IMR-90 (cell line): ENCODE measurements at regions not wholly inside any gene's neighbourhood (a gene's known extent, or its start where the extent isn't known, plus 50 kb on each side); places are given as distances from the start of the nearest gene placed in this dataset.

ENCODE experiments used
- ATAC-seq: fragments of 200-7000 bp; cut with Tn5 transposase; 2 replicates; pipeline ENCODE4 v1.9.1; 2020; ENCODE audit warnings: low read depth, mild to moderate bottlenecking, moderate library complexity
- BruUV-seq: library from RNA; stranded (reverse); fragments of 400-500 nt; replicated peaks from 2 replicates; lab custom pipeline; 2021; lab: Mats Ljungman, UMichigan
- CTCF ChIA-PET: fragments of 300-600 bp; formaldehyde crosslinking; extraction: SDS; loops from one replicate; lab custom pipeline; 2021; ENCODE audit warnings: antibody characterized with exemption; lab: Yijun Ruan, JAX
- POLR2A ChIA-PET: fragments of 300-600 bp; sonication (Branson Sonifier 250); formaldehyde crosslinking; loops from one replicate; lab custom pipeline; 2022; ENCODE audit warnings: antibody characterized with exemption; ENCODE audit not compliant: unreplicated experiment; lab: Charles Lee
- DNase-seq: peaks from one replicate; pipeline ENCODE4 v3.0.0; 2013
- H2AFZ ChIP-seq: replicated peaks from 2 replicates; pipeline ENCODE3; 2013; ENCODE audit warnings: low read length, mild to moderate bottlenecking; ENCODE audit not compliant: poor library complexity
- H2AK5ac ChIP-seq: 2 replicates; pipeline ENCODE4 v1.6.1; 2013; ENCODE audit warnings: low read depth, low read length, inconsistent platforms
- H2AK9ac ChIP-seq: replicated peaks from 2 replicates; pipeline ENCODE3; 2013; ENCODE audit warnings: mild to moderate bottlenecking, low read depth, low read length, moderate library complexity; ENCODE audit not compliant: poor library complexity
- H2BK120ac ChIP-seq: 2 replicates; pipeline ENCODE4 v1.6.1; 2013; ENCODE audit warnings: low read depth, low read length, inconsistent platforms
- H2BK15ac ChIP-seq: 3 replicates; pipeline ENCODE4 v1.6.1; 2013; ENCODE audit warnings: low read depth, low read length, inconsistent platforms
- H2BK20ac ChIP-seq: 2 replicates; pipeline ENCODE4 v1.6.1; 2013; ENCODE audit warnings: low read depth, mild to moderate bottlenecking, inconsistent platforms, low read length, moderate library complexity
- H2BK5ac ChIP-seq: 2 replicates; pipeline ENCODE4 v1.6.1; 2013; ENCODE audit warnings: mild to moderate bottlenecking, low read depth, low read length, inconsistent platforms; ENCODE audit not compliant: poor library complexity, severe bottlenecking
- H3K14ac ChIP-seq: replicated peaks from 2 replicates; pipeline ENCODE4 v1.6.1; 2013; ENCODE audit warnings: low read depth, low read length, inconsistent platforms
- H3K18ac ChIP-seq: 2 replicates; pipeline ENCODE4 v1.6.1; 2013; ENCODE audit warnings: low read depth, low read length, control low read depth
- H3K23ac ChIP-seq: 2 replicates; pipeline ENCODE4 v1.6.1; 2013; ENCODE audit warnings: low read depth, low read length, inconsistent platforms
- H3K27ac ChIP-seq: 2 replicates; pipeline ENCODE4 v1.5.1; 2013; ENCODE audit warnings: mild to moderate bottlenecking, control low read depth, low read length; ENCODE audit not compliant: insufficient read depth
- H3K27me3 ChIP-seq: 2 replicates; pipeline ENCODE4 v1.6.1; 2013; ENCODE audit warnings: low read length; ENCODE audit not compliant: control insufficient read depth, insufficient read depth
- H3K36me3 ChIP-seq: 2 replicates; pipeline ENCODE4 v1.6.1; 2013; ENCODE audit warnings: low read length, mixed read lengths; ENCODE audit not compliant: control insufficient read depth, insufficient read depth
- H3K4ac ChIP-seq: 2 replicates; pipeline ENCODE4 v1.6.1; 2013; ENCODE audit warnings: low read depth, low read length, inconsistent platforms
- H3K4me1 ChIP-seq: 2 replicates; pipeline ENCODE4 v1.6.1; 2013; ENCODE audit warnings: low read length, mixed read lengths; ENCODE audit not compliant: control insufficient read depth, insufficient read depth
- H3K4me2 ChIP-seq: 2 replicates; pipeline ENCODE4 v1.6.1; 2013; ENCODE audit warnings: low read depth, mild to moderate bottlenecking, control low read depth, low read length, moderate library complexity
- H3K4me3 ChIP-seq: 2 replicates; pipeline ENCODE4 v1.5.1; 2013; ENCODE audit warnings: low read depth, mild to moderate bottlenecking, control low read depth, low read length, moderate library complexity; ENCODE audit not compliant: insufficient read depth
- H3K56ac ChIP-seq: 2 replicates; pipeline ENCODE4 v1.6.1; 2013; ENCODE audit warnings: low read length, inconsistent platforms; ENCODE audit not compliant: insufficient read depth; ENCODE audit errors: extremely low read depth
- H3K79me1 ChIP-seq, 2 experiments: 2 replicates each; pipeline ENCODE4 v1.6.1; 2013; ENCODE audit warnings: low read length in 2 of 2, inconsistent platforms in 1 of 2, low read depth in 1 of 2
- H3K9ac ChIP-seq: 2 replicates; pipeline ENCODE4 v1.6.1; 2013; ENCODE audit warnings: low read depth, low read length, control low read depth
- H3K9me1 ChIP-seq: 2 replicates; pipeline ENCODE4 v1.6.1; 2013; ENCODE audit warnings: low read length, inconsistent platforms; ENCODE audit not compliant: insufficient read depth
- H3K9me3 ChIP-seq: 2 replicates; pipeline ENCODE4 v1.6.1; 2013; ENCODE audit warnings: low read length; ENCODE audit not compliant: control insufficient read depth, insufficient read depth
- H4K20me1 ChIP-seq: 2 replicates; pipeline ENCODE4 v1.6.1; 2013; ENCODE audit warnings: low read length, inconsistent platforms; ENCODE audit not compliant: insufficient read depth
- H4K5ac ChIP-seq: 2 replicates; pipeline ENCODE4 v1.6.1; 2013; ENCODE audit warnings: mild to moderate bottlenecking, low read depth, low read length, control low read depth
- H4K8ac ChIP-seq, 2 experiments: 2 replicates each; pipeline ENCODE4 v1.6.1; 2013; ENCODE audit warnings: low read depth in 2 of 2, low read length in 2 of 2, control low read depth in 1 of 2, inconsistent platforms in 1 of 2
- H4K91ac ChIP-seq: 2 replicates; pipeline ENCODE4 v1.6.1; 2013; ENCODE audit warnings: low read depth, low read length, inconsistent platforms; ENCODE audit not compliant: insufficient read depth
- BHLHE40 ChIP-seq: fragments of 150-350 bp; IDR thresholded peaks from 2 replicates; pipeline ENCODE4 v1.6.1; 2016; ENCODE audit warnings: mild to moderate bottlenecking, low read depth, low read length
- CEBPB ChIP-seq: IDR thresholded peaks from 2 replicates; pipeline ENCODE4 v1.6.1; 2012; ENCODE audit warnings: low read depth, low read length, improper control_type of control experiment
- CHD1 ChIP-seq: IDR thresholded peaks from 2 replicates; pipeline ENCODE4 v1.6.1; 2012; ENCODE audit warnings: low read depth, low read length, improper control_type of control experiment
- FOS ChIP-seq: fragments of 150-350 bp; IDR thresholded peaks from 2 replicates; pipeline ENCODE4 v1.6.1; 2016; ENCODE audit warnings: low read depth, low read length
- MAFK ChIP-seq: IDR thresholded peaks from 2 replicates; pipeline ENCODE4 v1.6.1; 2012; ENCODE audit warnings: low read depth, low read length, improper control_type of control experiment
- MAZ ChIP-seq: IDR thresholded peaks from 2 replicates; pipeline ENCODE4 v1.6.1; 2012; ENCODE audit warnings: low read depth, mild to moderate bottlenecking, low read length, improper control_type of control experiment, moderate library complexity, borderline replicate concordance
- MXI1 ChIP-seq: IDR thresholded peaks from 2 replicates; pipeline ENCODE4 v1.6.1; 2012; ENCODE audit warnings: low read depth, mild to moderate bottlenecking, low read length, moderate library complexity, borderline replicate concordance
- NFE2L2 ChIP-seq: fragments of 150-350 bp; IDR thresholded peaks from 2 replicates; pipeline ENCODE4 v1.6.1; 2016; ENCODE audit warnings: low read depth, mild to moderate bottlenecking, low read length
- POLR2A ChIP-seq: IDR thresholded peaks from 2 replicates; pipeline ENCODE4 v1.6.1; 2012; ENCODE audit warnings: mild to moderate bottlenecking, low read depth, low read length
- RAD21 ChIP-seq: IDR thresholded peaks from 2 replicates; pipeline ENCODE4 v1.6.1; 2012; ENCODE audit warnings: low read length, improper control_type of control experiment
- RCOR1 ChIP-seq: IDR thresholded peaks from 2 replicates; pipeline ENCODE4 v1.6.1; 2012; ENCODE audit warnings: mild to moderate bottlenecking, low read length, improper control_type of control experiment; ENCODE audit not compliant: insufficient replicate concordance
- RFX5 ChIP-seq: IDR thresholded peaks from 2 replicates; pipeline ENCODE4 v1.8.0; 2012; ENCODE audit warnings: low read depth, mild to moderate bottlenecking, low read length, moderate library complexity
- SMC3 ChIP-seq: fragments of 150-350 bp; IDR thresholded peaks from 2 replicates; pipeline ENCODE4 v1.6.1; 2016; ENCODE audit warnings: low read depth, mild to moderate bottlenecking, antibody characterized with exemption, low read length, moderate library complexity
- WGBS, 2 experiments: methylation state at CpG; one replicate each; pipeline versions ENCODE4 v1.1.5 to v1.1.7; 2013; ENCODE audit warnings: missing lambda C conversion rate in 2 of 2; ENCODE audit not compliant: insufficient read length in 1 of 2; ENCODE audit errors: extremely low coverage in 2 of 2; 5-methylcytosine and 5-hydroxymethylcytosine counted together
- dilution Hi-C: fragments of 300-500 bp; cut with HindIII; formaldehyde crosslinking; loops from one replicate; pipeline ENCODE4 v1.14.3; 2018; ENCODE audit warnings: low sequenced_read_pairs; ENCODE audit not compliant: unreplicated experiment
- in situ Hi-C: fragments of 300-500 bp; cut with MboI; formaldehyde crosslinking; loops from 3 replicates; pipeline ENCODE4 v1.14.3; 2019; ENCODE audit warnings: low sequenced_read_pairs, inconsistent platforms, mixed read lengths
- intact Hi-C: fragments of 100-400 bp; cut with micrococcal nuclease; formaldehyde crosslinking; loops from 2 replicates; pipeline ENCODE4 v1.10.0; 2022
- TF ChIP-seq, protein P1 (sequence below): fragments of 150-350 bp; IDR thresholded peaks from 2 replicates; pipeline ENCODE4 v1.6.1; 2016; ENCODE audit warnings: low read depth, mild to moderate bottlenecking, low read length, moderate library complexity, borderline replicate concordance
- TF ChIP-seq, protein P2 (sequence below): fragments of 150-350 bp; IDR thresholded peaks from 2 replicates; pipeline ENCODE4 v1.6.1; 2017; ENCODE audit warnings: mild to moderate bottlenecking, antibody characterized with exemption, low read length, low read depth
- TF ChIP-seq, protein P3 (sequence below): conservative IDR thresholded peaks from 2 replicates; pipeline ENCODE4 v1.5.1; 2012; ENCODE audit warnings: mild to moderate bottlenecking, low read depth, low read length, improper control_type of control experiment

DNA sequence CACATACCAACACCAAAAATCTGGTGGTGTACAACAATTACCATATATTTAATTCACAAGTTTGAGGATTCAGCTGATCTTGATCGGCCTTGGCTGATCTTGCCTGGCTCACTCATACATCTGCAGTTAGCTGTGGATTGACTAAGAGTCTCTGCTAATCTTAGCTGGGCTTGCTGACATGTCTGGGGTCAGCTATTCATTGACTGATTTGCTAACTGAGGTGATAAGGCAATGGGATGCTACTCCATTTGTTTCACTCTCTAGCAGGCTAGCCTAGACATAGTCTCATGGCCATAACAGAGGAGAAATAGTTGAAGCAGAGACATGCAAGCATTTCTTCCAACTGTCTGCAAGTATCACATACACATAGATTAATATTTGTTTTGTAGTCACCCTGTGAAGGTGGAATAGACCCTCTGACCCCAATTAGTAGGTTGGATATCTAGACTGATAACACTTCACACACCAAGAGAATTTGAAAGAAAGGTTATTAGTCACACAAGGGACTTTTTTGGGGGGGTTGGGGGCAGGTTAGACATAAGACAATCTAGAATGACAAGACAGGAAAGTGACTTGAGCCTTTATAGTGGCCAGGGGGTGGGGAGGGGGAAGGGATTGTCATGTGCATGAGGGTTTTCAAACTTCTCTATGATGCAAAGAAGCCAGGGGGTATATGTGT, 142.3 kb downstream of the BARHL2 start:
- no peaks in the 10 kb centered on the region for H3K36me3 ChIP-seq
- H3K4me1 ChIP-seq, result no peaks in the 10 kb centered on the region
- no peak overlapping the region for H2BK15ac ChIP-seq
- intact Hi-C loops (no loop called here), in situ Hi-C loops (loop anchor here (25.0 kb wide), 1 partner anchor 387 kb away; no protein-coding TSS in a partner anchor), dilution Hi-C loops (no loop called here)
- no peak overlapping the region for H3K4me2 ChIP-seq
- no peaks in the 10 kb centered on the region for H3K9me3 ChIP-seq
- H3K79me1 ChIP-seq, result no peaks in the 10 kb centered on the region
- H3K23ac ChIP-seq, result no peak overlapping the region
- no peak overlapping the region for H3K9ac ChIP-seq
- no peaks in the 10 kb centered on the region; the same call in 1 of the 2 replicates for H3K9me1 ChIP-seq
- H3K4me3 ChIP-seq, result no peak overlapping the region
- no peak overlapping the region for H3K4ac ChIP-seq
- no peak overlapping the region for H2BK120ac ChIP-seq
- H3K56ac ChIP-seq, result no peak overlapping the region
- DNase-seq (no peak), ATAC-seq (no peak)
- TF ChIP-seq SMC3, result no peak
- TF ChIP-seq CEBPB, result no peak
- TF ChIP-seq, protein P1, sequence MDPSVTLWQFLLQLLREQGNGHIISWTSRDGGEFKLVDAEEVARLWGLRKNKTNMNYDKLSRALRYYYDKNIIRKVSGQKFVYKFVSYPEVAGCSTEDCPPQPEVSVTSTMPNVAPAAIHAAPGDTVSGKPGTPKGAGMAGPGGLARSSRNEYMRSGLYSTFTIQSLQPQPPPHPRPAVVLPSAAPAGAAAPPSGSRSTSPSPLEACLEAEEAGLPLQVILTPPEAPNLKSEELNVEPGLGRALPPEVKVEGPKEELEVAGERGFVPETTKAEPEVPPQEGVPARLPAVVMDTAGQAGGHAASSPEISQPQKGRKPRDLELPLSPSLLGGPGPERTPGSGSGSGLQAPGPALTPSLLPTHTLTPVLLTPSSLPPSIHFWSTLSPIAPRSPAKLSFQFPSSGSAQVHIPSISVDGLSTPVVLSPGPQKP, result no peak
- TF ChIP-seq MXI1, result no peak
- no peak for TF ChIP-seq MAFK
- no peak for TF ChIP-seq CHD1
- no peak for TF ChIP-seq BHLHE40
- TF ChIP-seq RFX5, result no peak
- TF ChIP-seq, protein P2, sequence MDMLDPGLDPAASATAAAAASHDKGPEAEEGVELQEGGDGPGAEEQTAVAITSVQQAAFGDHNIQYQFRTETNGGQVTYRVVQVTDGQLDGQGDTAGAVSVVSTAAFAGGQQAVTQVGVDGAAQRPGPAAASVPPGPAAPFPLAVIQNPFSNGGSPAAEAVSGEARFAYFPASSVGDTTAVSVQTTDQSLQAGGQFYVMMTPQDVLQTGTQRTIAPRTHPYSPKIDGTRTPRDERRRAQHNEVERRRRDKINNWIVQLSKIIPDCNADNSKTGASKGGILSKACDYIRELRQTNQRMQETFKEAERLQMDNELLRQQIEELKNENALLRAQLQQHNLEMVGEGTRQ, result no peak
- no peak for TF ChIP-seq FOS
- no peak for TF ChIP-seq RAD21
- no peak for TF ChIP-seq RCOR1
- no peak for TF ChIP-seq NFE2L2
- no peak for TF ChIP-seq MAZ
- no peak for TF ChIP-seq POLR2A
- TF ChIP-seq, protein P3, sequence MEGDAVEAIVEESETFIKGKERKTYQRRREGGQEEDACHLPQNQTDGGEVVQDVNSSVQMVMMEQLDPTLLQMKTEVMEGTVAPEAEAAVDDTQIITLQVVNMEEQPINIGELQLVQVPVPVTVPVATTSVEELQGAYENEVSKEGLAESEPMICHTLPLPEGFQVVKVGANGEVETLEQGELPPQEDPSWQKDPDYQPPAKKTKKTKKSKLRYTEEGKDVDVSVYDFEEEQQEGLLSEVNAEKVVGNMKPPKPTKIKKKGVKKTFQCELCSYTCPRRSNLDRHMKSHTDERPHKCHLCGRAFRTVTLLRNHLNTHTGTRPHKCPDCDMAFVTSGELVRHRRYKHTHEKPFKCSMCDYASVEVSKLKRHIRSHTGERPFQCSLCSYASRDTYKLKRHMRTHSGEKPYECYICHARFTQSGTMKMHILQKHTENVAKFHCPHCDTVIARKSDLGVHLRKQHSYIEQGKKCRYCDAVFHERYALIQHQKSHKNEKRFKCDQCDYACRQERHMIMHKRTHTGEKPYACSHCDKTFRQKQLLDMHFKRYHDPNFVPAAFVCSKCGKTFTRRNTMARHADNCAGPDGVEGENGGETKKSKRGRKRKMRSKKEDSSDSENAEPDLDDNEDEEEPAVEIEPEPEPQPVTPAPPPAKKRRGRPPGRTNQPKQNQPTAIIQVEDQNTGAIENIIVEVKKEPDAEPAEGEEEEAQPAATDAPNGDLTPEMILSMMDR, result no peak
- no CpG with 5 or more reads among the region's 1 CpG for WGBS, 2 experiments
- H4K20me1 ChIP-seq, result no peaks in the 10 kb centered on the region
- H4K8ac ChIP-seq, result no peak overlapping the region
- no TSS peak for BruUV-seq
- CTCF ChIA-PET, result no interaction called here
- H3K27me3 ChIP-seq, result no peaks in the 10 kb centered on the region
- no peak overlapping the region for H2AFZ ChIP-seq
- POLR2A ChIA-PET, result no interaction called here
- H3K27ac ChIP-seq, result no peak overlapping the region
- H2BK5ac ChIP-seq, result no peak overlapping the region
- no peak overlapping the region for H4K5ac ChIP-seq
- H3K14ac ChIP-seq, result no peak overlapping the region
- H2BK20ac ChIP-seq, result no peak overlapping the region
- H4K91ac ChIP-seq, result no peak overlapping the region
- H3K18ac ChIP-seq, result no peak overlapping the region
- no peak overlapping the region for H2AK5ac ChIP-seq
- no peak overlapping the region for H2AK9ac ChIP-seq
